ENCODE measurements at regions not wholly inside any gene's neighbourhood (a gene's known extent, or its start where the extent isn't known, plus 50 kb on each side); places are given as distances from the start of the nearest gene placed in this dataset.
A peak's percentile ranks its signal among the peaks of the same experiment; 100 is the strongest.

- TF ChIP-seq EP300 (IDR thresholded peaks at IDR 0.05) (no peak), POLR2A (IDR thresholded peaks at IDR 0.05) (no peak), POLR2AphosphoS5 (IDR thresholded peaks at IDR 0.05) (no peak)
- TF ChIP-seq, protein P1, sequence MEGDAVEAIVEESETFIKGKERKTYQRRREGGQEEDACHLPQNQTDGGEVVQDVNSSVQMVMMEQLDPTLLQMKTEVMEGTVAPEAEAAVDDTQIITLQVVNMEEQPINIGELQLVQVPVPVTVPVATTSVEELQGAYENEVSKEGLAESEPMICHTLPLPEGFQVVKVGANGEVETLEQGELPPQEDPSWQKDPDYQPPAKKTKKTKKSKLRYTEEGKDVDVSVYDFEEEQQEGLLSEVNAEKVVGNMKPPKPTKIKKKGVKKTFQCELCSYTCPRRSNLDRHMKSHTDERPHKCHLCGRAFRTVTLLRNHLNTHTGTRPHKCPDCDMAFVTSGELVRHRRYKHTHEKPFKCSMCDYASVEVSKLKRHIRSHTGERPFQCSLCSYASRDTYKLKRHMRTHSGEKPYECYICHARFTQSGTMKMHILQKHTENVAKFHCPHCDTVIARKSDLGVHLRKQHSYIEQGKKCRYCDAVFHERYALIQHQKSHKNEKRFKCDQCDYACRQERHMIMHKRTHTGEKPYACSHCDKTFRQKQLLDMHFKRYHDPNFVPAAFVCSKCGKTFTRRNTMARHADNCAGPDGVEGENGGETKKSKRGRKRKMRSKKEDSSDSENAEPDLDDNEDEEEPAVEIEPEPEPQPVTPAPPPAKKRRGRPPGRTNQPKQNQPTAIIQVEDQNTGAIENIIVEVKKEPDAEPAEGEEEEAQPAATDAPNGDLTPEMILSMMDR (IDR thresholded peaks at IDR 0.05) = no peak
- no peak for DNase-seq (ENCODE audit: low spot score in 2 of 2)
- Histone ChIP-seq H3K27ac (no peak overlapping the region), H3K27me3 (no peaks in the 10 kb centered on the region), H3K4me1 (peaks cover 34% of the 10 kb centered on the region), H3K9me3 (no peaks in the 10 kb centered on the region), H3K36me3 (no peaks in the 10 kb centered on the region), H3K4me3 (no peak overlapping the region)
- 87% methylated on average over 7 of the region's 7 CpGs for WGBS
Measured at GRCh38 chr2:62413116-62413663, 92.8 kb downstream of the TMEM17 start.

DNA sequence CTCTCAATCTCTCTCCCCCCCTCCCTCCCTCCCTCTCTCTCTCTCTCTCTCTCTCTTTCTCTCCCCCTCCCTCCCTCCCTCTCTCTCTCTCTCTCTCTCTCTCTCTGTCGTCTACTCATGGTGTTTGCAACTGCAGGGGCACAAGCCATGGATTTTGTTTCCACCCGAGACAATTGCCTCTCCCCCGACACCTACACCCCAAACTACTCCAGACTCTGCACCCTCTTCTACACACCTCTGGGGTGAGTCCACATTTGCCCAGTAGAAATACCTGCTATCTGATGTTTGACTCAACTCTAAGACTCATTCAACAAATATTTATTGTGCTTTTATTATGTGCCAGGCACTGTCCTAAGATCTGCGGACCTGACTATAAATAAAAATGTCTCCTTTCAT, 93.7 kb downstream of the TMEM17 start:
- Histone ChIP-seq H3K4me1 (peaks cover 34% of the 10 kb centered on the region), H3K27ac (no peak overlapping the region)
- WGBS = 18% methylated on average over 4 of the region's 4 CpGs

GRCh38 chr2:62410926-62411456, 95.0 kb downstream of the TMEM17 start:
- peak overlapping the region; percentile 83 for H3K27ac ChIP-seq
- H3K4me1 ChIP-seq = peaks cover 34% of the 10 kb centered on the region
- no peaks in the 10 kb centered on the region for H3K36me3 ChIP-seq
- no peaks in the 10 kb centered on the region for H3K27me3 ChIP-seq
- 25% methylated on average over 1 of the region's 2 CpGs for WGBS
- TF ChIP-seq, protein P1 (IDR thresholded peaks at IDR 0.05) = no peak
- TF ChIP-seq EP300 (IDR thresholded peaks at IDR 0.05) = no peak
- TF ChIP-seq POLR2AphosphoS5 (IDR thresholded peaks at IDR 0.05) = no peak
- no peak for TF ChIP-seq POLR2A (IDR thresholded peaks at IDR 0.05)
- H3K9me3 ChIP-seq = no peaks in the 10 kb centered on the region
- DNase-seq (ENCODE audit: low spot score in 2 of 2) = no peak
- no peak overlapping the region for H3K4me3 ChIP-seq

More for the DNA sequence above, 93.7 kb downstream of the TMEM17 start:
- TF ChIP-seq POLR2AphosphoS5 (IDR thresholded peaks at IDR 0.05) = no peak
- TF ChIP-seq POLR2A (IDR thresholded peaks at IDR 0.05) = no peak
- Histone ChIP-seq H3K4me3 (peak overlapping the region; percentile 24), H3K36me3 (no peaks in the 10 kb centered on the region), H3K27me3 (no peaks in the 10 kb centered on the region), H3K9me3 (no peaks in the 10 kb centered on the region)
- no peak for DNase-seq (ENCODE audit: low spot score in 2 of 2)

DNA sequence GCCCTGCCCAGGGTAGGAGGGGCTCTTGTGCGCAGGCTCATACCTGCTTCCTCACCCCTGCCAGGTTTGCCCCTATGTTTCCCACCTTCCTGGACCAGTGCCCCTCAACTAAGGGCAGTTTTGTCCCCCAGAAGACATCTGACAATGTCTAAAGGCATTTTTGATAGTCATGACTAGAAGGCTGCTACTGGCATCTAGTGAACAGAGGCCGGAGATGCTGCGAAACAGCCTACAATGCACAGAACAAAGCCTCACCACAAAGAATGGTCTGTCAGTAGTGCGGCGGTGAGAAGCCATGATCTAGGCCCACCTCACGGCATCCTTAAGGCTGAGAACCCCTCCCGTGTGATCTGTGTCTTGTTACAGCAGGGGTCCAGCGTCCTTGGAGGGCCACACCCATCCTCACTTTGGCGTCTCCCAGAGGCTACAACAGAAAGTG, 96.0 kb downstream of the TMEM17 start:
- peak in 1 of 2 donors; percentile 52 for DNase-seq (ENCODE audit: low spot score in 2 of 2)
- WGBS = 71% methylated on average over 6 of the region's 9 CpGs
- no peaks in the 10 kb centered on the region for H3K36me3 ChIP-seq
- H3K4me1 ChIP-seq = peaks cover 34% of the 10 kb centered on the region
- H3K9me3 ChIP-seq = no peaks in the 10 kb centered on the region
- TF ChIP-seq EP300 (IDR thresholded peaks at IDR 0.05) (no peak), POLR2AphosphoS5 (IDR thresholded peaks at IDR 0.05) (no peak), POLR2A (IDR thresholded peaks at IDR 0.05) (no peak)
- TF ChIP-seq, protein P1 (IDR thresholded peaks at IDR 0.05) = no peak
- no peak overlapping the region for H3K4me3 ChIP-seq
- H3K27me3 ChIP-seq = no peaks in the 10 kb centered on the region
- no peak overlapping the region for H3K27ac ChIP-seq

- no peaks in the 10 kb centered on the region for H3K36me3 ChIP-seq
- H3K27me3 ChIP-seq = no peaks in the 10 kb centered on the region
- peaks cover 34% of the 10 kb centered on the region for H3K4me1 ChIP-seq
- no peak overlapping the region for H3K27ac ChIP-seq
- peak in 1 of 2 donors; percentile 32 for DNase-seq (ENCODE audit: low spot score in 2 of 2)
- no peaks in the 10 kb centered on the region for H3K9me3 ChIP-seq
- H3K4me3 ChIP-seq = no peak overlapping the region
- WGBS = 83% methylated on average over 2 of the region's 2 CpGs
- TF ChIP-seq, protein P1 (IDR thresholded peaks at IDR 0.05) = no peak
- TF ChIP-seq POLR2AphosphoS5 (IDR thresholded peaks at IDR 0.05) (no peak), POLR2A (IDR thresholded peaks at IDR 0.05) (no peak), EP300 (IDR thresholded peaks at IDR 0.05) (no peak)
Measured at GRCh38 chr2:62409442-62409841, 96.6 kb downstream of the TMEM17 start.
